ENCODE measurements at regions not wholly inside any gene's neighbourhood (a gene's known extent, or its start where the extent isn't known, plus 50 kb on each side); places are given as distances from the start of the nearest gene placed in this dataset.

DNA sequence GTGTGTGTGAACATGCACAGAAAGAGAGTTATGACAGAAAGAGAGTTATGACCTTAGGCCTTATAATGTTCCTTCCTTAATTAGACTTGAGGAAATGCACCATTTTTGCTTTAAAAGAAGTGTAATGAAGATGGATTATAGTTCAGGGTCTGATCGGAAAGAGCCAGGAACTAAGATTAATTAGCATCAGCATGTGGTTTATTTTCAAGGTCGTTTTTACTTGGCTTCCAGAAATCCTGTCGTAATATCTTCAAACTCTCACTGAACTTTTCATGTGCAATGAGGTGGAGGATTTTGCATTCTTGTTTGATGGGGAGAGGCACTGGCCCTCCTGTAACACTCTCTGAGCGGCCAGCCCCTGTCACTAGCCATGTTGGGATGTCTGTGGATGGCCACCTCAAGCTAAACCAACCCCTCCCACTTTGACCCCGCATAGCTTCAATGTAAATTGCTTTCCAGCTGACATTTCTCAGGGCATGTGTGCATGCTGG lies 116.8 kb downstream of the CDC5L start:
- H3K4me3 ChIP-seq (ENCODE audit: control insufficient read depth in 2 of 3, extremely low read depth in 1 of 3, insufficient read depth in 2 of 3, low read depth in 1 of 3, low read length in 3 of 3) = no peak overlapping the region
- no peak overlapping the region for H3K9ac ChIP-seq (ENCODE audit: control insufficient read depth, extremely low read depth, insufficient read depth, low read length)
- no peaks in the 10 kb centered on the region for H3K27me3 ChIP-seq (ENCODE audit: control insufficient read depth, extremely low read depth, insufficient read depth, low read length)
- H3K36me3 ChIP-seq (ENCODE audit: control insufficient read depth in 2 of 2, extremely low read depth in 1 of 2, insufficient read depth in 2 of 2, low read length in 2 of 2) = no peaks in the 10 kb centered on the region
- H3K27ac ChIP-seq (ENCODE audit: control insufficient read depth, insufficient read depth, low read length) = no peak overlapping the region
- H3K4me2 ChIP-seq (ENCODE audit: control insufficient read depth, extremely low read depth, insufficient read depth, low read depth, low read length) = no peak overlapping the region
- dilution Hi-C loops (cut with MboI; ENCODE audit: extremely low pct_ligation_motif_present, low sequenced_read_pairs) = no loop called here
- no peaks in the 10 kb centered on the region for H3K79me2 ChIP-seq (ENCODE audit: control insufficient read depth, insufficient read depth, low read length)
- H3K4me1 ChIP-seq (ENCODE audit: control insufficient read depth, extremely low read depth, insufficient read depth, low read length) = no peaks in the 10 kb centered on the region
- FAIRE-seq (no peak), DNase-seq (ENCODE audit: low read depth, low spot score) (no peak)
- H3K9me1 ChIP-seq (ENCODE audit: control insufficient read depth, extremely low read depth, insufficient read depth, low read length) = no peaks in the 10 kb centered on the region
- no peaks in the 10 kb centered on the region for H3K9me3 ChIP-seq (ENCODE audit: control insufficient read depth, low read depth, low read length)
- TF ChIP-seq, protein P1, sequence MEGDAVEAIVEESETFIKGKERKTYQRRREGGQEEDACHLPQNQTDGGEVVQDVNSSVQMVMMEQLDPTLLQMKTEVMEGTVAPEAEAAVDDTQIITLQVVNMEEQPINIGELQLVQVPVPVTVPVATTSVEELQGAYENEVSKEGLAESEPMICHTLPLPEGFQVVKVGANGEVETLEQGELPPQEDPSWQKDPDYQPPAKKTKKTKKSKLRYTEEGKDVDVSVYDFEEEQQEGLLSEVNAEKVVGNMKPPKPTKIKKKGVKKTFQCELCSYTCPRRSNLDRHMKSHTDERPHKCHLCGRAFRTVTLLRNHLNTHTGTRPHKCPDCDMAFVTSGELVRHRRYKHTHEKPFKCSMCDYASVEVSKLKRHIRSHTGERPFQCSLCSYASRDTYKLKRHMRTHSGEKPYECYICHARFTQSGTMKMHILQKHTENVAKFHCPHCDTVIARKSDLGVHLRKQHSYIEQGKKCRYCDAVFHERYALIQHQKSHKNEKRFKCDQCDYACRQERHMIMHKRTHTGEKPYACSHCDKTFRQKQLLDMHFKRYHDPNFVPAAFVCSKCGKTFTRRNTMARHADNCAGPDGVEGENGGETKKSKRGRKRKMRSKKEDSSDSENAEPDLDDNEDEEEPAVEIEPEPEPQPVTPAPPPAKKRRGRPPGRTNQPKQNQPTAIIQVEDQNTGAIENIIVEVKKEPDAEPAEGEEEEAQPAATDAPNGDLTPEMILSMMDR (optimal IDR thresholded peaks at IDR 0.05 in 1 of 3, IDR thresholded peaks at IDR 0.05 in 1 of 3, conservative IDR thresholded peaks at IDR 0.05 in 1 of 3; ENCODE audit: extremely low read depth in 1 of 3, insufficient read depth in 2 of 3, low read length in 3 of 3) = no peak
- TF ChIP-seq EZH2 (IDR thresholded peaks at IDR 0.05; ENCODE audit: low read length) = no peak
- H2AFZ ChIP-seq (ENCODE audit: control insufficient read depth, low read length) = no peak overlapping the region
- H4K20me1 ChIP-seq (ENCODE audit: control insufficient read depth, extremely low read depth, insufficient read depth, low read length) = no peaks in the 10 kb centered on the region

DNA sequence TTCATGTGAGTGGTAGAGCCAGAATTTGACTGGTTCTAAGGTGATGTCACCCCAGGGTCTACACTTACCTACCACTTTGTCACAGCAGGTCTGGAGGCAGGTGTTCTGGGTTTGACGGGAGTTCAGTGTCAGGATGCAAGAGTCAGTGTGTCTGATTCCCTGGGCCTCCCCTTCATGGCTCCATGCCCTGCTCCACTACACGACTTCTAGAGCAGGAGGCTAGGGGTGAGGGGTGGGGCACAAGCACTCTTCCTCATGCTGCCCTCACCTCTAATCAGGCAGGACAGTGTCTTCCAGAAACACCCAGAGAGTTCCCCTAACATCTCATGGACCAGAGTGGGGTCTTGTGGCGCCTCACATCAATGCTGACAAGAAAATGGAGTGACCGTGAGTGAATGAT lies 118.2 kb downstream of the CDC5L start:
- TF ChIP-seq EZH2 (IDR thresholded peaks at IDR 0.05; ENCODE audit: low read length) = no peak
- TF ChIP-seq, protein P1 (optimal IDR thresholded peaks at IDR 0.05 in 1 of 3, IDR thresholded peaks at IDR 0.05 in 1 of 3, conservative IDR thresholded peaks at IDR 0.05 in 1 of 3; ENCODE audit: extremely low read depth in 1 of 3, insufficient read depth in 2 of 3, low read length in 3 of 3) = no peak
- dilution Hi-C loops (cut with MboI; ENCODE audit: extremely low pct_ligation_motif_present, low sequenced_read_pairs) = no loop called here
- H3K9me1 ChIP-seq (ENCODE audit: control insufficient read depth, extremely low read depth, insufficient read depth, low read length) = no peaks in the 10 kb centered on the region

More for the DNA sequence above, 118.2 kb downstream of the CDC5L start:
- H3K4me1 ChIP-seq (ENCODE audit: control insufficient read depth, extremely low read depth, insufficient read depth, low read length) = no peaks in the 10 kb centered on the region
- no peak overlapping the region for H3K9ac ChIP-seq (ENCODE audit: control insufficient read depth, extremely low read depth, insufficient read depth, low read length)
- FAIRE-seq (no peak), DNase-seq (ENCODE audit: low read depth, low spot score) (no peak)
- no peaks in the 10 kb centered on the region for H3K9me3 ChIP-seq (ENCODE audit: control insufficient read depth, low read depth, low read length)
- no peak overlapping the region for H3K27ac ChIP-seq (ENCODE audit: control insufficient read depth, insufficient read depth, low read length)
- H3K4me3 ChIP-seq (ENCODE audit: control insufficient read depth in 2 of 3, extremely low read depth in 1 of 3, insufficient read depth in 2 of 3, low read depth in 1 of 3, low read length in 3 of 3) = no peak overlapping the region
- no peak overlapping the region for H3K4me2 ChIP-seq (ENCODE audit: control insufficient read depth, extremely low read depth, insufficient read depth, low read depth, low read length)
- H3K79me2 ChIP-seq (ENCODE audit: control insufficient read depth, insufficient read depth, low read length) = no peaks in the 10 kb centered on the region
- no peaks in the 10 kb centered on the region for H3K27me3 ChIP-seq (ENCODE audit: control insufficient read depth, extremely low read depth, insufficient read depth, low read length)
- H2AFZ ChIP-seq (ENCODE audit: control insufficient read depth, low read length) = no peak overlapping the region
- H3K36me3 ChIP-seq (ENCODE audit: control insufficient read depth in 2 of 2, extremely low read depth in 1 of 2, insufficient read depth in 2 of 2, low read length in 2 of 2) = no peaks in the 10 kb centered on the region
- H4K20me1 ChIP-seq (ENCODE audit: control insufficient read depth, extremely low read depth, insufficient read depth, low read length) = no peaks in the 10 kb centered on the region
